Spleen (tissue), 7 donors: ENCODE measurements at regions not wholly inside any gene's neighbourhood (a gene's known extent, or its start where the extent isn't known, plus 50 kb on each side); places are given as distances from the start of the nearest gene placed in this dataset.

Source experiments
- POLR2AphosphoS5 ChIP-seq, 3 donors: sonication (generic); formaldehyde crosslinking; IDR thresholded peaks; one replicate each; pipeline ENCODE4 v1.5.1; 2017; ENCODE audit warnings: antibody characterized with exemption in 3 of 3
- TF ChIP-seq, protein P1 (sequence below), 11 experiments: fragments of 200-600 bp in 7 of 11; fragments of 450-650 bp in 4 of 11; sonication (generic) in 4 of 11; IDR thresholded peaks in 8 of 11; conservative IDR thresholded peaks in 3 of 11; 1 replicate in 7 of 11; 2 replicates in 4 of 11; pipeline versions ENCODE4 v1.4.0 to v1.8.0; 2016 to 2021; ENCODE audit warnings: antibody characterized with exemption in 11 of 11, inconsistent platforms in 4 of 11, mild to moderate bottlenecking in 1 of 11
- donor health status: DM: no; HTN: no; CAD: no; lungs with moderate emphysema.
- donor health status: DM: no; HTN: no; CAD: no.
- donor health status: DM: no; HTN: no; CAD: no.

DNA sequence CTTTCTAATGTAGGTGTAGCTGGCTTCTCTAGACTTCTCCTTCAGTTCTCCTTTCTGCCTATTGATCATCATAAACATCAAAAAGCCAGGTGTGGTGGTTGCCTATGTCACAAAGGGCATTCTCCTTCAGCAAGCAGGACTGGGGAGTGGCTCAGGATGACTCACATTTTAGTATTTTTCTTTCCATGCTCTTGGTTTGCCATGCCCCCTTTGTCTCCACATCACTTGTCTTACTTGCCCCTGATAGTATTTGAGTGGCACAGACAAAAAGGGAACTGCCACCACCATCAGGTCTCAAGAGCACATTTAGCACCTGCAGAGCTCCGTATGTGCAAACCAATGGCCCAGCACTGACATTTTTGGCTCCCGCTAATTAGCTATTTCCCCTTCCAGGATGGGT, 698.8 kb downstream of the DHX35 start:
- TF ChIP-seq, protein P1, sequence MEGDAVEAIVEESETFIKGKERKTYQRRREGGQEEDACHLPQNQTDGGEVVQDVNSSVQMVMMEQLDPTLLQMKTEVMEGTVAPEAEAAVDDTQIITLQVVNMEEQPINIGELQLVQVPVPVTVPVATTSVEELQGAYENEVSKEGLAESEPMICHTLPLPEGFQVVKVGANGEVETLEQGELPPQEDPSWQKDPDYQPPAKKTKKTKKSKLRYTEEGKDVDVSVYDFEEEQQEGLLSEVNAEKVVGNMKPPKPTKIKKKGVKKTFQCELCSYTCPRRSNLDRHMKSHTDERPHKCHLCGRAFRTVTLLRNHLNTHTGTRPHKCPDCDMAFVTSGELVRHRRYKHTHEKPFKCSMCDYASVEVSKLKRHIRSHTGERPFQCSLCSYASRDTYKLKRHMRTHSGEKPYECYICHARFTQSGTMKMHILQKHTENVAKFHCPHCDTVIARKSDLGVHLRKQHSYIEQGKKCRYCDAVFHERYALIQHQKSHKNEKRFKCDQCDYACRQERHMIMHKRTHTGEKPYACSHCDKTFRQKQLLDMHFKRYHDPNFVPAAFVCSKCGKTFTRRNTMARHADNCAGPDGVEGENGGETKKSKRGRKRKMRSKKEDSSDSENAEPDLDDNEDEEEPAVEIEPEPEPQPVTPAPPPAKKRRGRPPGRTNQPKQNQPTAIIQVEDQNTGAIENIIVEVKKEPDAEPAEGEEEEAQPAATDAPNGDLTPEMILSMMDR (IDR thresholded peaks at IDR 0.05 in 8 of 11, conservative IDR thresholded peaks at IDR 0.05 in 3 of 11), result no peak
- TF ChIP-seq POLR2AphosphoS5 (IDR thresholded peaks at IDR 0.05), result no peak
